ENCODE measurements at regions not wholly inside any gene's neighbourhood (a gene's known extent, or its start where the extent isn't known, plus 50 kb on each side); places are given as distances from the start of the nearest gene placed in this dataset.

DNA sequence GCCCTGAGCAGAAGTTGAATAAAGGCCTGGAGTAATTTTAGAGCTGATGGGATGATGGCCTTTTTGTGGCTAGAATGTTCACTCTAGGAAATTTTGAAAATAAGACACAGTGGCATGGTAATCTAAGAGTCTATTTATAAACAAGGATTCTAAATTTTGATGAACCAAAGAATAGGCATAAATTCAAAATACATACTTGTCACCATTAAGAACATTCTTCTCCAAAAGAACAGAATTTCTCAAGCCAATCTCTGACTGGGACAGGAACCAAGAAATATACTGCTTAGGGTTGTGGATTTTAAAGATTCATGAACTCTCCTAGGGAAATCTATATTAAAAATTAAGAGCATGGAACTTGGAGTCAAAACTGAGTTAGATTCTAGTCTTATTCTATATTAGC is 98.2 kb upstream of the SETBP1 start:
- no peak overlapping the region for H3K4me3 ChIP-seq (ENCODE audit: low read depth, low read length)
- H3K27ac ChIP-seq (ENCODE audit: low read depth, low read length): no peak overlapping the region
- no peaks in the 10 kb centered on the region for H3K36me3 ChIP-seq (ENCODE audit: insufficient read depth, low read length)
- H3K79me2 ChIP-seq (ENCODE audit: control insufficient read depth, insufficient read depth, low read length, unreplicated experiment): no peaks in the 10 kb centered on the region
- peaks cover 12% of the 10 kb centered on the region for H3K4me1 ChIP-seq (ENCODE audit: control insufficient read depth, insufficient read depth, low read length, unreplicated experiment)
- H2AFZ ChIP-seq (ENCODE audit: low read length, unreplicated experiment): no peak overlapping the region
- no peaks in the 10 kb centered on the region for H3K27me3 ChIP-seq (ENCODE audit: insufficient read depth, low read length)

DNA sequence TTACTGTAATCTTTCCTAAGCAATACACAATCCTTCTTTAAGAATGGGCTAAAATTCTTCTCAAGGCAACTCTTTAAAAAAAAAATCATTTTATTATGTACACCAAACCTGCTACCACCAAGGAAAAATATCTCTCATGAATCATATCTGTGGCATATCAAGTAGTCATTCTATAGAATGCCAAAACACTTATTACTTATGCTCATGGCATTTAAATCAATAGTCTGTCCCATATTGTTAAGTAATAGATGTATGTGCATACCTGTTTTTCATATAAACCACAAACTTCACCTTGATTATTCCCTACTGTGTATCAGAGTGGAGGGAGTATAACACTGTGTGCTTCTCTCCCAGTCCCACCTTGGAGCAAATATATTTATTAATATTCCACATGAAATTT is 95.8 kb upstream of the SETBP1 start:
- no peak overlapping the region for H2AFZ ChIP-seq (ENCODE audit: low read length, unreplicated experiment)
- no peaks in the 10 kb centered on the region for H3K79me2 ChIP-seq (ENCODE audit: control insufficient read depth, insufficient read depth, low read length, unreplicated experiment)
- H3K4me3 ChIP-seq (ENCODE audit: low read depth, low read length): no peak overlapping the region
- H3K4me1 ChIP-seq (ENCODE audit: control insufficient read depth, insufficient read depth, low read length, unreplicated experiment): peaks cover 14% of the 10 kb centered on the region
- no peak overlapping the region for H3K27ac ChIP-seq (ENCODE audit: low read depth, low read length)
- H3K27me3 ChIP-seq (ENCODE audit: insufficient read depth, low read length): no peaks in the 10 kb centered on the region
- H3K36me3 ChIP-seq (ENCODE audit: insufficient read depth, low read length): no peaks in the 10 kb centered on the region

DNA sequence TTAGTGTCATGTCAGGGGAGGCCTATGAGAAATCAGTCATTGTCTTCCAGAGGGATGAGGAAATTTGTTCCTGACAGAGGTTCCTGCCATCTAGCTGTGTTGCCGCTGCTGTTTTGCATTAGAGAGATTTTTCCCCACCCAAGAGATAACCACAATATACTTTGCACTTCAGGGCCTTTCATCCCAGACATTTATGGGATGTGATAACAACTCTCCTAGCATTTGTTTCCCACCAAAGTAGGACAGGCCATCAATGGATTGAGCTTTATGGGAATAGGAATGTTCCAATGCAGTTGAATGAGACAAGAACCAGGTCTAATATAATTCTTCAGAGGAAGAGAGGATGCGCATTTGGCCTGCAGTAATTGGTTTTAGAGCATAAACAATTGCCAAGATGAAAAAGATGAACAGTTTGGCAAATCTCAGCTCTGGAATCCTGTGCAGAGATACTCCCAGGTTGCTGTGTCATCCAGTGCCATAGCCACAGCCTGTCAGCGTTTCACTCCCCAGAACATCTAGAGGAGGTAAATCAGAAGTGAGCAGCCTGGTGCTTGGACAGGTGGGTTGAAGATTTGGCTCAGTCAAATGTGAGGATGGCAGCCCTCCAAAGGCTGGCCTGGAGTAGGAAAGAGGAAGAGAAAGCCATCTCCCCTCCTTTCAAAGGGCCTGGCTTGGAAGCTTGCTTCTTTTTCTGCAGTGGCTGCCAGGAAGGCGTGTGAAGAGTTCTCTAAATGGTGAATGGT is 93.7 kb upstream of the SETBP1 start:
- Histone ChIP-seq H3K36me3 (ENCODE audit: insufficient read depth, low read length) (no peaks in the 10 kb centered on the region), H3K4me3 (ENCODE audit: low read depth, low read length) (no peak overlapping the region), H2AFZ (ENCODE audit: low read length, unreplicated experiment) (no peak overlapping the region), H3K27me3 (ENCODE audit: insufficient read depth, low read length) (no peaks in the 10 kb centered on the region), H3K79me2 (ENCODE audit: control insufficient read depth, insufficient read depth, low read length, unreplicated experiment) (no peaks in the 10 kb centered on the region), H3K4me1 (ENCODE audit: control insufficient read depth, insufficient read depth, low read length, unreplicated experiment) (peaks cover 29% of the 10 kb centered on the region), H3K27ac (ENCODE audit: low read depth, low read length) (no peak overlapping the region)

DNA sequence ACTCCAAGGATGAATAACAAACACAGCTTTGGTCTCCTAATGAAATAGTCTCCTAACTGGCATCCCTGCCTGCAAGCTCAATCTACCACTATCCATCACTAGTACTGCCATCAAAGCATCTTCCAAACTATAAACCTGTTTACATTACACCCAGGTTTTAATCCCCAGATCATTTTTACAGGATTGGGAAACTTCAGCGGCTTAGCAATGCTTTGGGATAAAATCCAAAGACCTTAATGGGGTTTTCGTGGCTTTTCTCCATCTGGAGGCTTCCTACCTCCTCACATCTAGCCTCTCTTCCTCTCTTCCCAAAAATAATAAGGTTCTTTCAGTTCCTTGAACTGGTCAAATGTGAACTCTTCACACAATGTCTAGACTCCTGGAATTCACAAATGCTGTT is 92.2 kb upstream of the SETBP1 start:
- H3K4me3 ChIP-seq (ENCODE audit: low read depth, low read length): no peak overlapping the region
- no peaks in the 10 kb centered on the region for H3K36me3 ChIP-seq (ENCODE audit: insufficient read depth, low read length)
- no peaks in the 10 kb centered on the region for H3K27me3 ChIP-seq (ENCODE audit: insufficient read depth, low read length)
- no peak overlapping the region for H3K27ac ChIP-seq (ENCODE audit: low read depth, low read length)
- no peaks in the 10 kb centered on the region for H3K79me2 ChIP-seq (ENCODE audit: control insufficient read depth, insufficient read depth, low read length, unreplicated experiment)
- peaks cover 36% of the 10 kb centered on the region for H3K4me1 ChIP-seq (ENCODE audit: control insufficient read depth, insufficient read depth, low read length, unreplicated experiment)
- H2AFZ ChIP-seq (ENCODE audit: low read length, unreplicated experiment): peak overlapping the region; percentile 65

DNA sequence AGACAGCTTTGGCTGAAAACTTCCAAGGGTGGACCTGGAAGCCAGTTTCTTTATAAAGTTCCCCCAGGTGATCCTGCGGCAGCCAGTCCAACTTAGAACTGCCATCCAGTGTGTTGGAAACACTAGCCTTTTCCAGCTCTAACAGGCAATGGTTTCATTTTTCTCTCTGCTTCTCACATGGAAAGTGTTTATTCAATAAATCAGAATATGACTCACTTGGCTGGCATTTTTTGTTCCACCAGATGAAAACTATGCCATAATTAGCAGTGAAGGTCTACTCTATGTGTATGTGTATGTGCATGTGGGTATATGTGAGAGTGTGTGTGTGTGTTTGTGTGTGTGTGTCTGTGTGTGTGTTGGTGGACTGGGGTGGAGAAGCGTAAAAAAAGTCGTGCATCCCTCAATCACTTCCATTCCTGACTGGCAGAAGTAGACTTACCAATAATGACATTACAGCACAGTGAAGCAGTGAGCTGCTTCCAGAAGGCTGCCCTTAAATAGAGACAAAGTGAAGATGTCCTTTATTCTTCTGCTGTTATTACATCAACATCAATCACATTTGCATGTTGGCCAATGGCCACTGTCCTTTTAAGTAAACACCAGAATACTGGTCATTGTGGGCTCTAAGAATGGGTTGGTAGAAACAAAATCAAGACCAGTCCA is 90.9 kb upstream of the SETBP1 start:
- H2AFZ ChIP-seq (ENCODE audit: low read length, unreplicated experiment): peak overlapping the region; percentile 98
- no peaks in the 10 kb centered on the region for H3K27me3 ChIP-seq (ENCODE audit: insufficient read depth, low read length)
- no peaks in the 10 kb centered on the region for H3K79me2 ChIP-seq (ENCODE audit: control insufficient read depth, insufficient read depth, low read length, unreplicated experiment)
- H3K4me1 ChIP-seq (ENCODE audit: control insufficient read depth, insufficient read depth, low read length, unreplicated experiment): peaks cover 41% of the 10 kb centered on the region
- H3K27ac ChIP-seq (ENCODE audit: low read depth, low read length): peak overlapping the region; percentile 77
- H3K36me3 ChIP-seq (ENCODE audit: insufficient read depth, low read length): no peaks in the 10 kb centered on the region
- peak overlapping the region; percentile 60 for H3K4me3 ChIP-seq (ENCODE audit: low read depth, low read length)

DNA sequence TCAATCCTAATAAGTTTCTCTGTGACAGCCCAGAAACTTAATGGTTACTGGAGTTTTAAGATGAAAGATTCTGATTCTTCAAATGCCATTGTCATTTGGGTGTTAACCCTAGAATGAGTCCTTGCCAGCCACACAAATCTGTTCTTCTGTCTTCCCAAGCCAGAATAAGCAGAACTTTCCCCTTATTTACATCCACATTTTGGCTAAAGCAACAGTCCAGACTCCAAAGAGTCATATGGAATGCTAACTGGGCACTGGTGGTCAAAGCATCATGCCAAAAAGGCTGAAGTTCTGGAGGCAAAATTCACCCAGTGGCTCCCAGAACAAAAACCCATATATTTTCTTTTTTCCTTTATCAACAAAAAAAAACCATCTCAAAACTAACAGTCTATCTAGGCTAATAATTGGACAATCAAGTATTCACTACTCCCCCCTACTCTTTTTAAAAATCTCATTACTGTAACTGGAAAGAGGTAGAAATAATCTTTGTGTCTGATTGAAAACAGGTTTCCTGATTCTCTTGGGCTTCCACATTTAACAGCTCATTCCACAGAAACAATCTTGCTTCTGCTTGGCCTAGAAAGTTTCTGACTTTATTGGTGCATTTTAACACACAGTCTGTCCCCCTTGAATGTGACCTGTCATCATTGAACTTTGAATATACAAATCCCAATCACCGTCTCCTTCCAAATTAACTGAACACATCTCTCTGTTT is 89.6 kb upstream of the SETBP1 start:
- no peaks in the 10 kb centered on the region for H3K79me2 ChIP-seq (ENCODE audit: control insufficient read depth, insufficient read depth, low read length, unreplicated experiment)
- no peaks in the 10 kb centered on the region for H3K36me3 ChIP-seq (ENCODE audit: insufficient read depth, low read length)
- no peak overlapping the region for H2AFZ ChIP-seq (ENCODE audit: low read length, unreplicated experiment)
- no peaks in the 10 kb centered on the region for H3K27me3 ChIP-seq (ENCODE audit: insufficient read depth, low read length)
- H3K4me1 ChIP-seq (ENCODE audit: control insufficient read depth, insufficient read depth, low read length, unreplicated experiment): peaks cover 54% of the 10 kb centered on the region
- no peak overlapping the region for H3K27ac ChIP-seq (ENCODE audit: low read depth, low read length)
- H3K4me3 ChIP-seq (ENCODE audit: low read depth, low read length): no peak overlapping the region

DNA sequence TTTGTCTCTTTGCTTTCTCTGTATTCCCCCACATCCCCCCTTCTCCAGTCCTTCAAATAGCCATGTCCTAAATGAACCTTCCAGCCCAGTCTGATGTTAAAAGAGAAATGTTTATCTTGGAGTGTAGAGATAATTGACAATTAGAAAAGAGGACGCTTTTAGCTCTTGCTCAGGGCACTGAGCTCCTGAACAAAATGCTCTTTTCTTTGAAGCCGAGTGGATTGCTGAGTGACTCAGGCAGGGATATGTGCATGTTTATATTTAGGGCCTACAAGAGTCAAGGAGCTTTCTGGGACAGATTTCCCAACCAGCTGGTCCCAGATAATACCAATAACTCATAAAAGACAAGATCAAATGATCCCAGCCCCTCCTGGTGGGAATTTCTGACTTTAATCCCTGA is 88.0 kb upstream of the SETBP1 start:
- Histone ChIP-seq H3K27ac (ENCODE audit: low read depth, low read length) (peak overlapping the region; percentile 38), H3K79me2 (ENCODE audit: control insufficient read depth, insufficient read depth, low read length, unreplicated experiment) (no peaks in the 10 kb centered on the region), H3K4me3 (ENCODE audit: low read depth, low read length) (no peak overlapping the region), H3K27me3 (ENCODE audit: insufficient read depth, low read length) (no peaks in the 10 kb centered on the region), H3K4me1 (ENCODE audit: control insufficient read depth, insufficient read depth, low read length, unreplicated experiment) (peaks cover 62% of the 10 kb centered on the region), H3K36me3 (ENCODE audit: insufficient read depth, low read length) (no peaks in the 10 kb centered on the region), H2AFZ (ENCODE audit: low read length, unreplicated experiment) (peak overlapping the region; percentile 86)

DNA sequence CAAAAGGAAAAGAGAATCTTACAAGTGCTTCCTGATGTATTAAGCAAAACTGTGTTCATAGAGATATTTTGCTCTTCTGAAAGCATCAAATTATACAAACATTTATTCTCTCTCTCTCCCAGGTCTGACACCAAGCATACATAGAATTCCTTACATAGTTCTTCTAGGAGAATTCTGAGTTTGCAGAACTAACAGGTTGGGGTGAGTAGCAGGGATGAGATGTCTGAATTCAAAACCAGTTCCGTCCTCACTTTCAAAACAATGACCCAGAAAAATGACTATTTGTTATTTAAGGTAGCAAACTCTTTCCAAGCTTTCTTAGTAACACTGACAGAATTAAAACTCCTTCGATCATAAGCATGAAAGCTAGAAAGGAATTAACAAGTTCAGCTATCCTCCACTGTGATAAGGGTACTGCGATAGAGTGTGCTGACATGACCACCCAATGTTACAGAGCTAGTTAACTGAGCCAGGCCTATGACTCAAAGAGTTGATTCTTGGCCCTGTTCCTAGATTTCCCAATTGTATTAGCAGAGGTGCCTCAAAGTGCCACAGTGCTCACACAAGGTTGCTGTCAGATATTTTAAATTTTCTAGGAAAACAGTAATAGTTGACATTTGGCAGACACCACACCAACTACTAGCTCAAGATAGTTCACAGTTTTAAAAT is 85.8 kb upstream of the SETBP1 start:
- no peaks in the 10 kb centered on the region for H3K36me3 ChIP-seq (ENCODE audit: insufficient read depth, low read length)
- no peaks in the 10 kb centered on the region for H3K27me3 ChIP-seq (ENCODE audit: insufficient read depth, low read length)
- no peak overlapping the region for H2AFZ ChIP-seq (ENCODE audit: low read length, unreplicated experiment)
- peak overlapping the region; percentile 51; the same call in 1 of the 2 replicates for H3K4me3 ChIP-seq (ENCODE audit: low read depth, low read length)
- H3K27ac ChIP-seq (ENCODE audit: low read depth, low read length): peak overlapping the region; percentile 19
- H3K4me1 ChIP-seq (ENCODE audit: control insufficient read depth, insufficient read depth, low read length, unreplicated experiment): peaks cover 53% of the 10 kb centered on the region
- no peaks in the 10 kb centered on the region for H3K79me2 ChIP-seq (ENCODE audit: control insufficient read depth, insufficient read depth, low read length, unreplicated experiment)

DNA sequence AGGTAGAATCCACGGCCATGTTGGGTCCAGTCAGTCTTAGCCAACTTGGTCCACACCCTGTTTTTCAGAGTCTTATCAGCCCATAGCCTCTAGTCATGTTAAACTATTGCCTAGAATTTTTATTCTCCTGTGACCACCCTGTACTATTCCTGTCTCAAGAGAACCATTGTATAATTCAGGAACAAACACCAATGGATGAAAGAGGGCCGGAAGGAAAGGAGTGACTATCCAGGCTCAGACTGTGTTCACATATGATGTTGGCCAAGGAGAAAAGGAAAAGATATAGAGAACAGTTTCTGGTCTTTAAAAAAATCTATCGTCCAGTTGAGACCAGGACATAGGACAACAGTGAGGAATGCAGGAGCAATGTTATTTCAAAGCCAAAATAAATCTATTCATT is 82.9 kb upstream of the SETBP1 start:
- Histone ChIP-seq H2AFZ (ENCODE audit: low read length, unreplicated experiment) (no peak overlapping the region), H3K27ac (ENCODE audit: low read depth, low read length) (peak overlapping the region; percentile 66; the same call in 1 of the 2 replicates), H3K79me2 (ENCODE audit: control insufficient read depth, insufficient read depth, low read length, unreplicated experiment) (no peaks in the 10 kb centered on the region), H3K27me3 (ENCODE audit: insufficient read depth, low read length) (no peaks in the 10 kb centered on the region), H3K36me3 (ENCODE audit: insufficient read depth, low read length) (no peaks in the 10 kb centered on the region), H3K4me1 (ENCODE audit: control insufficient read depth, insufficient read depth, low read length, unreplicated experiment) (peaks cover 43% of the 10 kb centered on the region), H3K4me3 (ENCODE audit: low read depth, low read length) (peak overlapping the region; percentile 17; the same call in 1 of the 2 replicates)

DNA sequence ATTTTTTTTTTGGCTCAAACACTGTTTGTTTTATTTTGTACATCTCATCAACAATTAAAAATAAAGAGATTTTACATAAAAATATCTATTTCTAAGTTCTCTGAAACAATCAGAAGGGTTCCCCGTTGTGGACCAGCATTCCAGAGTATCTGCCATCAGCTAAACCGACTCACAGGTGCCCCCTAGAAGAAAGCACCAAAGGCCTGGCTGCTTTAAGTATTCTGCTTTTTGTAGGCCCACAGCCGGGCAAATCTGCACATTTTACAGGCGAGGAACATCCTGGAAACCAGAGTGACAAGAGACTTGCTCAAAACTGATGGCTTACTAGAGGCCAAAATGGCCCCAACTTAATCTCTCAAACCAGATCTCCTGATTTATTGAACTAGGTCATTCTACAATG is 82.2 kb upstream of the SETBP1 start:
- no peak overlapping the region for H3K27ac ChIP-seq (ENCODE audit: low read depth, low read length)
- H3K4me3 ChIP-seq (ENCODE audit: low read depth, low read length): no peak overlapping the region
- no peak overlapping the region for H2AFZ ChIP-seq (ENCODE audit: low read length, unreplicated experiment)
- no peaks in the 10 kb centered on the region for H3K27me3 ChIP-seq (ENCODE audit: insufficient read depth, low read length)
- H3K36me3 ChIP-seq (ENCODE audit: insufficient read depth, low read length): no peaks in the 10 kb centered on the region
- H3K4me1 ChIP-seq (ENCODE audit: control insufficient read depth, insufficient read depth, low read length, unreplicated experiment): peaks cover 47% of the 10 kb centered on the region
- no peaks in the 10 kb centered on the region for H3K79me2 ChIP-seq (ENCODE audit: control insufficient read depth, insufficient read depth, low read length, unreplicated experiment)

Measured in ACC112 (cell line).